ENCODE measurements at regions not wholly inside any gene's neighbourhood (a gene's known extent, or its start where the extent isn't known, plus 50 kb on each side); places are given as distances from the start of the nearest gene placed in this dataset.

- RAD21 ChIA-PET (ENCODE audit: unreplicated experiment) = no interaction called here
- TF ChIP-seq FOXM1 (IDR thresholded peaks at IDR 0.05; ENCODE audit: low read depth, low read length) (no peak), NFYA (IDR thresholded peaks at IDR 0.05; ENCODE audit: borderline replicate concordance, low read depth, low read length) (no peak), HDAC6 (IDR thresholded peaks at IDR 0.05; ENCODE audit: unreplicated experiment) (no peak), ZZZ3 (IDR thresholded peaks at IDR 0.05; ENCODE audit: control insufficient read depth, insufficient read length, low read depth) (no peak), POU2F2 (IDR thresholded peaks at IDR 0.05; ENCODE audit: borderline replicate concordance, low read depth, low read length) (no peak), ETV6 (conservative IDR thresholded peaks at IDR 0.05 in 1 of 2, IDR thresholded peaks at IDR 0.05 in 1 of 2; ENCODE audit: borderline replicate concordance in 1 of 2, low read depth in 1 of 2) (no peak), SMC3 (IDR thresholded peaks at IDR 0.05; ENCODE audit: borderline replicate concordance, low read length) (no peak)
- no peaks in the 10 kb centered on the region for H3K4me1 ChIP-seq (ENCODE audit: control insufficient read depth, insufficient read depth, low read length)
- intact Hi-C loops (cut with micrococcal nuclease; ENCODE audit: unreplicated experiment) = no loop called here
- ATAC-seq (no peak), FAIRE-seq (no peak), DNase-seq (ENCODE audit: low read depth, low spot score) (no peak)
- CTCF ChIA-PET = no interaction called here
- no peak overlapping the region for H3K27ac ChIP-seq (ENCODE audit: control insufficient read depth, insufficient read depth)
- BruUV-seq (replicated peaks) = no TSS peak
- 0% methylated on average over 1 of the region's 1 CpG for WGBS (ENCODE audit: insufficient coverage, insufficient replicate concordance, low lambda C conversion rate, missing lambda C conversion rate)
- no peaks in the 10 kb centered on the region for H3K36me3 ChIP-seq (ENCODE audit: control insufficient read depth in 2 of 2, insufficient read depth in 2 of 2, low read length in 1 of 2)
- no peak overlapping the region for H3K4me3 ChIP-seq
- H3K4me2 ChIP-seq (ENCODE audit: control insufficient read depth, insufficient read depth) = no peak overlapping the region
- H3K9ac ChIP-seq (ENCODE audit: control insufficient read depth, insufficient read depth, low read length) = no peak overlapping the region
- POLR2A ChIA-PET = no interaction called here
- in situ Hi-C loops (cut with MboI) = no loop called here
- H3K27me3 ChIP-seq (replicated peaks in 1 of 2; ENCODE audit: control insufficient read depth in 2 of 2, insufficient read depth in 2 of 2, low read length in 1 of 2) = no peaks in the 10 kb centered on the region
- SMC1A ChIA-PET (ENCODE audit: uncharacterized antibody, unreplicated experiment) = no interaction called here
- H3K79me2 ChIP-seq (ENCODE audit: control insufficient read depth, insufficient read depth, low read length) = no peaks in the 10 kb centered on the region
- no peak overlapping the region for H2AFZ ChIP-seq (ENCODE audit: control insufficient read depth, low read depth, low read length)
- no peaks in the 10 kb centered on the region for H4K20me1 ChIP-seq (ENCODE audit: control insufficient read depth, insufficient read depth)
- no peaks in the 10 kb centered on the region for H3K9me3 ChIP-seq (replicated peaks; ENCODE audit: control insufficient read depth, insufficient read depth, low read length)
Measured at GRCh38 chr4:58413849-58414248, 1303.7 kb upstream of the IGFBP7 start.

- in situ Hi-C loops (cut with MboI) = no loop called here
- Histone ChIP-seq H4K20me1 (ENCODE audit: control insufficient read depth, insufficient read depth) (no peaks in the 10 kb centered on the region), H3K4me3 (no peak overlapping the region), H3K36me3 (ENCODE audit: control insufficient read depth in 2 of 2, insufficient read depth in 2 of 2, low read length in 1 of 2) (no peaks in the 10 kb centered on the region), H3K27me3 (replicated peaks in 1 of 2; ENCODE audit: control insufficient read depth in 2 of 2, insufficient read depth in 2 of 2, low read length in 1 of 2) (no peaks in the 10 kb centered on the region), H3K9me3 (replicated peaks; ENCODE audit: control insufficient read depth, insufficient read depth, low read length) (no peaks in the 10 kb centered on the region), H3K27ac (ENCODE audit: control insufficient read depth, insufficient read depth) (no peak overlapping the region), H3K9ac (ENCODE audit: control insufficient read depth, insufficient read depth, low read length) (no peak overlapping the region), H3K4me1 (ENCODE audit: control insufficient read depth, insufficient read depth, low read length) (no peaks in the 10 kb centered on the region), H3K79me2 (ENCODE audit: control insufficient read depth, insufficient read depth, low read length) (no peaks in the 10 kb centered on the region), H3K4me2 (ENCODE audit: control insufficient read depth, insufficient read depth) (no peak overlapping the region), H2AFZ (ENCODE audit: control insufficient read depth, low read depth, low read length) (no peak overlapping the region)
- intact Hi-C loops (cut with micrococcal nuclease; ENCODE audit: unreplicated experiment) = no loop called here
- SMC1A ChIA-PET (ENCODE audit: uncharacterized antibody, unreplicated experiment) = no interaction called here
- no TSS peak for BruUV-seq (replicated peaks)
- POLR2A ChIA-PET = no interaction called here
- ATAC-seq (no peak), DNase-seq (ENCODE audit: low read depth, low spot score) (no peak), FAIRE-seq (no peak)
- RAD21 ChIA-PET (ENCODE audit: unreplicated experiment) = no interaction called here
- CTCF ChIA-PET = interaction anchor here (0.6 kb wide), 1 partner anchor 78 kb away, joined by 3 read pairs; no protein-coding TSS in a partner anchor
- 40% methylated on average over 2 of the region's 2 CpGs for WGBS (ENCODE audit: insufficient coverage, insufficient replicate concordance, low lambda C conversion rate, missing lambda C conversion rate)
- no peak for TF ChIP-seq ETV6 (conservative IDR thresholded peaks at IDR 0.05 in 1 of 2, IDR thresholded peaks at IDR 0.05 in 1 of 2; ENCODE audit: borderline replicate concordance in 1 of 2, low read depth in 1 of 2)
- TF ChIP-seq, protein P1, sequence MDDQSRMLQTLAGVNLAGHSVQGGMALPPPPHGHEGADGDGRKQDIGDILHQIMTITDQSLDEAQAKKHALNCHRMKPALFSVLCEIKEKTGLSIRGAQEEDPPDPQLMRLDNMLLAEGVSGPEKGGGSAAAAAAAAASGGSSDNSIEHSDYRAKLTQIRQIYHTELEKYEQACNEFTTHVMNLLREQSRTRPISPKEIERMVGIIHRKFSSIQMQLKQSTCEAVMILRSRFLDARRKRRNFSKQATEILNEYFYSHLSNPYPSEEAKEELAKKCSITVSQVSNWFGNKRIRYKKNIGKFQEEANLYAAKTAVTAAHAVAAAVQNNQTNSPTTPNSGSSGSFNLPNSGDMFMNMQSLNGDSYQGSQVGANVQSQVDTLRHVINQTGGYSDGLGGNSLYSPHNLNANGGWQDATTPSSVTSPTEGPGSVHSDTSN (IDR thresholded peaks at IDR 0.05; ENCODE audit: insufficient replicate concordance, low read depth, low read length) = no peak
- TF ChIP-seq, protein P2, sequence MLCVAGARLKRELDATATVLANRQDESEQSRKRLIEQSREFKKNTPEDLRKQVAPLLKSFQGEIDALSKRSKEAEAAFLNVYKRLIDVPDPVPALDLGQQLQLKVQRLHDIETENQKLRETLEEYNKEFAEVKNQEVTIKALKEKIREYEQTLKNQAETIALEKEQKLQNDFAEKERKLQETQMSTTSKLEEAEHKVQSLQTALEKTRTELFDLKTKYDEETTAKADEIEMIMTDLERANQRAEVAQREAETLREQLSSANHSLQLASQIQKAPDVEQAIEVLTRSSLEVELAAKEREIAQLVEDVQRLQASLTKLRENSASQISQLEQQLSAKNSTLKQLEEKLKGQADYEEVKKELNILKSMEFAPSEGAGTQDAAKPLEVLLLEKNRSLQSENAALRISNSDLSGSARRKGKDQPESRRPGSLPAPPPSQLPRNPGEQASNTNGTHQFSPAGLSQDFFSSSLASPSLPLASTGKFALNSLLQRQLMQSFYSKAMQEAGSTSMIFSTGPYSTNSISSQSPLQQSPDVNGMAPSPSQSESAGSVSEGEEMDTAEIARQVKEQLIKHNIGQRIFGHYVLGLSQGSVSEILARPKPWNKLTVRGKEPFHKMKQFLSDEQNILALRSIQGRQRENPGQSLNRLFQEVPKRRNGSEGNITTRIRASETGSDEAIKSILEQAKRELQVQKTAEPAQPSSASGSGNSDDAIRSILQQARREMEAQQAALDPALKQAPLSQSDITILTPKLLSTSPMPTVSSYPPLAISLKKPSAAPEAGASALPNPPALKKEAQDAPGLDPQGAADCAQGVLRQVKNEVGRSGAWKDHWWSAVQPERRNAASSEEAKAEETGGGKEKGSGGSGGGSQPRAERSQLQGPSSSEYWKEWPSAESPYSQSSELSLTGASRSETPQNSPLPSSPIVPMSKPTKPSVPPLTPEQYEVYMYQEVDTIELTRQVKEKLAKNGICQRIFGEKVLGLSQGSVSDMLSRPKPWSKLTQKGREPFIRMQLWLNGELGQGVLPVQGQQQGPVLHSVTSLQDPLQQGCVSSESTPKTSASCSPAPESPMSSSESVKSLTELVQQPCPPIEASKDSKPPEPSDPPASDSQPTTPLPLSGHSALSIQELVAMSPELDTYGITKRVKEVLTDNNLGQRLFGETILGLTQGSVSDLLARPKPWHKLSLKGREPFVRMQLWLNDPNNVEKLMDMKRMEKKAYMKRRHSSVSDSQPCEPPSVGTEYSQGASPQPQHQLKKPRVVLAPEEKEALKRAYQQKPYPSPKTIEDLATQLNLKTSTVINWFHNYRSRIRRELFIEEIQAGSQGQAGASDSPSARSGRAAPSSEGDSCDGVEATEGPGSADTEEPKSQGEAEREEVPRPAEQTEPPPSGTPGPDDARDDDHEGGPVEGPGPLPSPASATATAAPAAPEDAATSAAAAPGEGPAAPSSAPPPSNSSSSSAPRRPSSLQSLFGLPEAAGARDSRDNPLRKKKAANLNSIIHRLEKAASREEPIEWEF (IDR thresholded peaks at IDR 0.05; ENCODE audit: insufficient replicate concordance, low read depth, low read length) = no peak
- no peak for TF ChIP-seq ZNF217 (IDR thresholded peaks at IDR 0.05)
- TF ChIP-seq KLF5 (IDR thresholded peaks at IDR 0.05; ENCODE audit: partially characterized antibody) = no peak
- TF ChIP-seq MEF2A (IDR thresholded peaks at IDR 0.05; ENCODE audit: insufficient read depth, low read depth, low read length) = no peak
Measured at GRCh38 chr4:58411904-58412303, 1301.7 kb upstream of the IGFBP7 start.

Measured in GM12878 (cell line).